Neural crest cell (in vitro differentiated cells): ENCODE measurements at regions not wholly inside any gene's neighbourhood (a gene's known extent, or its start where the extent isn't known, plus 50 kb on each side); places are given as distances from the start of the nearest gene placed in this dataset.

ENCODE experiments used
- DNase-seq: peaks from one replicate; pipeline ENCODE4 v3.0.0; 2021; ENCODE audit warnings: low read depth, mixed read lengths, low spot score
- H3K27ac Mint-ChIP-seq: one replicate; pipeline ENCODE4 v1.8.0; 2021; ENCODE audit warnings: mild to moderate bottlenecking, mixed read lengths; ENCODE audit not compliant: unreplicated experiment
- H3K27me3 Mint-ChIP-seq: 2 replicates; pipeline ENCODE4 v1.8.0; 2021; ENCODE audit warnings: low read depth, mild to moderate bottlenecking, mixed read lengths
- H3K36me3 Mint-ChIP-seq: 2 replicates; pipeline ENCODE4 v1.8.0; 2021; ENCODE audit warnings: low read depth, mild to moderate bottlenecking, mixed read lengths
- H3K4me1 Mint-ChIP-seq: 2 replicates; pipeline ENCODE4 v1.8.0; 2021; ENCODE audit warnings: mixed read lengths
- H3K4me3 Mint-ChIP-seq: one replicate; pipeline ENCODE4 v1.8.0; 2021; ENCODE audit warnings: mild to moderate bottlenecking, mixed read lengths
- H3K9me3 Mint-ChIP-seq: 2 replicates; pipeline ENCODE4 v1.8.0; 2021; ENCODE audit warnings: mixed read lengths
- CTCF ChIP-seq: fragments of 200-600 bp; sonication (generic); conservative IDR thresholded peaks from 2 replicates; pipeline ENCODE4 v1.5.0; 2021; ENCODE audit warnings: antibody characterized with exemption, mild to moderate bottlenecking

GRCh38 chr16:73915935-73916334, 380.7 kb upstream of the PSMD7 start:
- no peak for TF ChIP-seq CTCF
- Mint-ChIP-seq H3K27ac (peak overlapping the region; percentile 58), H3K27me3 (no peaks in the 10 kb centered on the region), H3K36me3 (no peaks in the 10 kb centered on the region), H3K4me3 (peak overlapping the region; percentile 13), H3K4me1 (peaks cover 21% of the 10 kb centered on the region), H3K9me3 (no peaks in the 10 kb centered on the region)
- no peak for DNase-seq

- Mint-ChIP-seq H3K4me3 (peak overlapping the region; percentile 19), H3K9me3 (no peaks in the 10 kb centered on the region), H3K36me3 (no peaks in the 10 kb centered on the region), H3K4me1 (peaks cover 21% of the 10 kb centered on the region), H3K27ac (peak overlapping the region; percentile 58), H3K27me3 (peaks cover 3% of the 10 kb centered on the region)
- DNase-seq = no peak
- no peak for TF ChIP-seq CTCF
Observed at GRCh38 chr16:73915140-73915539, 381.5 kb upstream of the PSMD7 start.

DNA sequence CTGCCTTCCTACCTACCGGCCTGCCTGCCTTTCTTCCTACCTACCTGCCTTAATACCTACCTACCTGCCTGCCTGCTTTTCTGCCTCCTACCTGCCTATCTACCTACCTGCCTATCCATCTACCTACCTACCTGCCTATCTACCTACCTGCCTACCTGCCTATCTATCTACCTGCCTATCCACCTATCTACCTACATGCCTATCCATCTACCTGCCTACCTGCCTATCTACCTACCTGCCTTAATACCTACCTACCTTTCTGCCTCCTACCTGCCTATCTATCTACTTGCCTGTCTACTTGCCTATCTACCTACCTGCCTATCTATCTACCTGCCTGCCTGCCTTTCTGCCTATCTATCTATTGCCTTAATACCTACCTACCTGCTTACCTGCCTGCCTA, 383.8 kb upstream of the PSMD7 start:
- TF ChIP-seq CTCF = no peak
- Mint-ChIP-seq H3K27me3 (peaks cover 3% of the 10 kb centered on the region), H3K4me3 (no peak overlapping the region), H3K9me3 (no peaks in the 10 kb centered on the region), H3K4me1 (peaks cover 21% of the 10 kb centered on the region), H3K27ac (no peak overlapping the region), H3K36me3 (no peaks in the 10 kb centered on the region)
- no peak for DNase-seq

- no peak overlapping the region for H3K4me3 Mint-ChIP-seq
- peaks cover 21% of the 10 kb centered on the region for H3K4me1 Mint-ChIP-seq
- DNase-seq = no peak
- no peaks in the 10 kb centered on the region for H3K36me3 Mint-ChIP-seq
- H3K27ac Mint-ChIP-seq = no peak overlapping the region
- no peak for TF ChIP-seq CTCF
- H3K27me3 Mint-ChIP-seq = peaks cover 3% of the 10 kb centered on the region
- H3K9me3 Mint-ChIP-seq = no peaks in the 10 kb centered on the region
Observed at GRCh38 chr16:73912281-73912680, 384.3 kb upstream of the PSMD7 start.

- DNase-seq = no peak
- Mint-ChIP-seq H3K27ac (no peak overlapping the region), H3K9me3 (no peaks in the 10 kb centered on the region), H3K36me3 (no peaks in the 10 kb centered on the region), H3K4me3 (no peak overlapping the region), H3K4me1 (peaks cover 5% of the 10 kb centered on the region), H3K27me3 (peaks cover 3% of the 10 kb centered on the region)
- TF ChIP-seq CTCF = no peak
Observed at GRCh38 chr16:73909529-73910035, 387.0 kb upstream of the PSMD7 start.
